ENCODE measurements at regions not wholly inside any gene's neighbourhood (a gene's known extent, or its start where the extent isn't known, plus 50 kb on each side); places are given as distances from the start of the nearest gene placed in this dataset.
A peak's percentile ranks its signal among the peaks of the same experiment; 100 is the strongest.

DNA sequence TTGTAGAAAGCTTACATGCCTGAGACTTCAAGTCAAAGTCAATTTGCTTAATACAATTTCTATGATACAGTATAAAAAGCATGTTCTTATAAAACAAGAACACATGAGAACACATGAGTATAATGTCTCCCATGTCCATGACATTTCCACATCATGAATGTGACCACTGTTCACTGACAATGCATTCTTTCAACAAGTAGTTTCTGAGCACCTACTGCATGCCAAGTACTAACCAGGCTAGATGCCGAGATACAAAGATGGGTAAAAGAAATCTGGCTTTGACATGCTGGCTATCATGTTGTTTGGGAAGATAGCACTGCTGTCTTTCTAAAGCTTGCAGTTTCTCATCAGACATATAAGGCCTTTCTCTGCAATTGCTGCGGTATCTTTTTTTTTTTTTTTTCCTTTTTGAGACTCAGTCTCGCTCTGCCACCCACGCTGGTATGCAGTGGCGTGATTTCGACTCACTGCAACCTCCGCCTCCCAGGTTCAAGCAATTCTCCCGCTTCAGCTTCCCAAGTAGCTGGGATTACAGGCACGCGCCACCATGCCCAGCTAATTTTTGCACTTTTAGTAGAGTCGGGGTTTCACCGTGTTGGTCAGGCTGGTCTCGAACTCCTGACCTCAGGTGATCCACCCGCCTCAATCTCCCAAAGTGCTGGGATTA lies 123.6 kb upstream of the DST start:
- FAIRE-seq, result no peak

DNA sequence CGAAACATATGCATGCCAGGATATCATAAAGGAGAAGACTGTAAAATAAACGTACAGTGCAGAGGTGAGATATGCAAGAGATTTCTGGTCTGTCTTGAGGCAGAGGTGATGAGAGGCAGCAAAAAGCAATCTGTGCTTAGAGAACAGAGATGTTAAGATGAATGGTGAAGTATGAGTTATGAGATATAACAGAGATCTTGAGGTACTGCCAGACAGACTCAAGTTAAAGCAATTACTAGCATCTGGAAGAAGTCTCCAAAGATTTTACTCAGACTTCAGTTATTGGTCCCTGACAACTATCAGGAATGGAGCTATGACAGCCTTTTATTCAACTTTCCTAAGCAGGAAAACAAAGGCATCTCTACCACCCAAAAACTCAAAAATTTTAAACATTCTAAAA lies 122.8 kb upstream of the DST start:
- no peak for FAIRE-seq

DNA sequence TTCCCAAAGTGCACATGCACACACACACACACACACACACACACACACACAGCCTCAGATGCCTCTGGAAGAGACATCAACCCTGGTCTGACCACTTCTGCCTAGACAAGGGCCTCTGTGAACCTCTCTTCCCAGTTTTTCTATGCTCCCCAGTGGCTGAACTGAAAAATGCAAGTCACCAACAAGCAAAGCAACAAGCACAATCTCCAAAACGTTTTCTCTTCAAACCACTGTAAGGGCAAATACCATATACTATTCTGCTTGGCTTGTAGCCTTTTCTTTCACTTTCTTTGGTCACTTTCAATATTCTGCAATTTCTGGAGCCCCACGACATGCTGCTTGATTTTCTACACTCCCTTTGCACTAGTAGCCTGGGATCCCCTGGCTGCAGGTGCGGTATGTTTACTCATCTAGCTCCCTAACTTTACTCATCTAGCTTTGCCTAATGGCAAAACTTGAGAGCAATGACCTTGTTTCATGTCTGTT lies 121.4 kb upstream of the DST start:
- FAIRE-seq, result no peak

DNA sequence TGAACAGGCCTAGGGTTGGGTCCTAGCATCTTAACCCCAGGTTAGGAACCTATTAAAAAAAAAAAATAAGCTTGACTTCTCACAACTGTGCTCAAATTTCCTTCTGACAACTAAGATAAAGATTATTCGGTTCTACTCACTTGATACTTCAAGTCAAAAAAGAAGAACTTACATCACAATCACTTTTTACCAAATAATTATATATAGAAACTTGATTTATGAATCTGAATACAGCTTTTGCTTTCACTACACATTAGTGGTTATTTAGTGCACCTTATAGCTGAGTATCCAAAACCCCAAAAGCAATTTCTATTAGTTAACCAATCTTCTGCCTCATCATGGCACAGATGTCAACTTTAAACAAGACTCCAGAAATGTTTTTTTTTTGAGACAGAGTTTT lies 119.0 kb upstream of the DST start:
- FAIRE-seq, result no peak

DNA sequence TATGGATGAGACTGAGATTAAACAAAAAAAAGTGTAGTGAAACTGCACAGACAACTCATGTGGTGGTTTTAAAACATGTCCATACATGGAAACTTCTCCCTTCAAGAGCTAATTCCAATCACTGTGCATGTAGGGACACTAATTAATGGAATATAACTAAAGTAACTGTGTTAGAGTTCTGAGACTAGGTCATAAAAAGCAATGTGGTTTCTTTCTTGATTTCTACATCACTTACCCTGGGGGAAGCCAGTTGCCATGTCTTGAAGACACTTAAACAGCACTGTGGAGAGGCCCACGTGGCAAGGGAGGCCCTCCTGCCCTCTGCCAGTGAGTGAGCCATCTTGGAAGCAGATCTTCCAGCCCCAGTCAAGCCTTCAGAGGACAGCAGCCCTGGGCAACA lies 118.2 kb upstream of the DST start:
- FAIRE-seq, result no peak

DNA sequence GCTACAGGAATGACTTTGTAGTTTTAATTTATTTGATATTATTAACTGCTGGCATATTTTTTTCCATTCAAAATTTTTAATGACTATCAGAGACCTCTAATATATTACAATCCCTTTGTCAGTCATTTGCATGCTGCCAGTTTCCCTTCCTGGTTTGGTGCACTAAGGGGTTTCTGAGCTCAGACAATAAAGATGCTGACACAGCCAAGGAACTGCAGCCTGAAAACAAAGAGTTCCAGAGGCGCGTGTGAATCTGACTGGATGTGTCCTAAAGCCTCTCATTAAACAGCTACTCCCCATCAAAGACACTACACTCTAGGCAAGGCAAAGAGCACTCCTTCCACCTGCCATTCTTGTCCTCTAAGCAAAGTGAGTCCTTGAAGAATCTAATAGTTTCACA lies 116.8 kb upstream of the DST start:
- no peak for FAIRE-seq

DNA sequence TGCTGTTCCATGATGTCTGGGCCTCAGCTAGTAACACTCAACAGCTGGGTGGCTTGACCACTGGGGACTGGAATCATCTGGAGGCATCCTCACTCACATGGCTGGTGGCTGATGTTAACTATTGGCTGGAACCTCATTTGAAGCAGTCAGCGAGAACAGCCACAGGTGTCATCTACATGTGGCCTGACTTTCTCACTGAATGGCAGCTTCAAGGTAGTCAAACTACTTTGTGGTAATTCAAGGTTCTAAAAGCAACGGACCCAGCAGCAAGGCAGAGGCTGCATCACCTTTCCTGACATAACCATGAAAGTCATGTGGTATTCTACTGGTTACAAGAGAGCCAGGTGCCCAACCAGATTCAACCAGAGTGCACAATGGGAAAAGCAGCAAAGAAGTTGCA lies 115.9 kb upstream of the DST start:
- no peak for FAIRE-seq

DNA sequence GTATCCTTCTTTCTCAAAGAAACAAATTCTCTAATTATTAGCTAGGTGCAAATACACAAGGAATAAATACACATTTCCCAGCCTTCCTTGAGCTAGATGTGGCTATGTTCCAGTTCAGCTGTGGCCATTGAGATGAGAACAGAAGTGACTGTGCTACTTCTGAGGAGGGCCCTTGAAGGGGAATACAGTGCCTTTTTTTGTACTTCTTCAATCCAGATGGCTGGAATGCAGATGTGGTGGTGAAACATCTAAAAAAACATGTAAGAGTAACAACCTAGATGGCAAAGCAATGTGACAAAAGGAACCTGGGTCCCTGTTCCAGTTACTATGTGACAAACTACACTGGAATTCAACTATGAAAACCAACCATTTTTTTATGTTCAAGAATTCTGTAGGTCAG lies 115.4 kb upstream of the DST start:
- no peak for FAIRE-seq

DNA sequence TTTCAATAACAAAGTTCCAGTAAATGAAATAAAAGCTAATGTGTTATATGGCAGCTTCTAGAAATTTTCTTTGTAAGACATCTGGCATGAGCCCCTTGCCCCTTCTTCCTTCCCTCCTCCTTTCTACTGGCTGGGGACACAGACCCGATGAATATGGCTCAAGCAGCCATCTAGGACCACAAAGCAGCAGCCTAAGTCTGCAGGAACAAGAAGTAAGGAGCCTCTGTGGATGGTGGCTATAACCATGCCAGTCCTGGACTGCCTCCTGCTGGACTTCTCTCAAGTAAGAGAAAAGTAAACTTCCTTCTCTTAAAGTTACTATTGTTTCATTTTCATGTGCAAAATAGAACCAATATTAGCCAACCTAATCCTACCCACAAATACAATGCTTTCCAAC lies 114.9 kb upstream of the DST start:
- no peak for FAIRE-seq

DNA sequence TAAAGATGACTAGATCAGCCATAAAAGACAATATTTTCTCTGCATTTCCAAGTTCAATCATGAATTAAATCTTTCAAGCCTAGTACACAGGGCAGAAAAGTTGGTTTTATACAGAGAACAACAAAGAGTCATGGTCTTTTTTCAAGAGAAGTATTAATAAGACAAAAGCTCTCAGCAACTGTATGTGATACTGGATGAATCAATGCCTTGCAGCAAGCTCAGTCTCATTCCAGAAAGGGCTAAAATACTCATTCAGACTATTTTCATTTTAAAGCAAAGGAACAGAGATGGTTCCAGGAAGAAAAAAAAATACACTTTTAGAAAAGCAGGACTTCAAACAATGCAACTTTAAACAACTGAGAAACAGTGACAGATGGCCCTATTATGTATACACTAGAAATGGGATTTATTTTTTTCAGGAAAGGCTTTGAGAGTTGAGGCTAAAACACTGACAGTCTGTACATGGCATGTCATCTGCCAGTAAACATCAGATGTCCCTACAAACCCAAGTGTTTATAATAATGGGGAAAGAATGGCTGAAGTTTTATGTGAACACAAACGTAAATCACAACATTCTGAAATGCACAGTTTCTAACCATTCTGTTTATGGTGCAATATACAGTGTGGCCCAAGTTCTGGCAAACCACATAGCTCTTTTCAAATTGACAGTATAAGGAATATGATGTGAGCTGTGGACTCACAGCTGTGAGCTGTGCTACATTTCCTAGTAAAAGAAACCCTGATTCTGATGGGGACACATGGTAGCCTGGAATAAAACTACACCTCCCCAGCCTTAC lies 114.3 kb upstream of the DST start:
- no peak for FAIRE-seq

DNA sequence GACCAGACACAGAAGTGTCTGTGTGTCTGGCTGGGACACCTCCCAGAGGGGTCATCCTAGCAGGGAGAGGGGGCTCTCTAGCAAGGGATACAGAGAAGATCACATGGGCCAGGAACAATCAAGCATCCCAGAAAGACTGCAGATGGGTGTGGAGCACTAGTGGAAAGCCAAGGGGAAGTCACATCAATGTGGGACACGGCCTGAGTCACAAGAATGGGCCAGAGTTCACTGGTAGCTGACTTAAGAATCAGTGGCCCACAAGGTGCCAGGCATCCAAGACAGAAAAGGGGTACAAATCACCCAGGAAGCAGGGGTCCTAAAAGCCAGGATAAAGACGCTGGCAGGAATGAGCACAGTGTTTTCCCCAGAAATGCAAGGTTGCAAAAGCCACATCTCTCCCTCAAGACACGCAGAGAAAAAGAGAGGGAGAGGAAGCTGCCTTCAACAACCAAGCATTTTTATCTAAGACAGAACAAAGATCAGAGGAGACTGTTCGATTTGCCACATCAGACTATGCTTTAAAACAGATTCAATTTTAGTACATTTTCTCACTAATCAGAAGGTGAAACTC lies 113.6 kb upstream of the DST start:
- FAIRE-seq, result no peak

DNA sequence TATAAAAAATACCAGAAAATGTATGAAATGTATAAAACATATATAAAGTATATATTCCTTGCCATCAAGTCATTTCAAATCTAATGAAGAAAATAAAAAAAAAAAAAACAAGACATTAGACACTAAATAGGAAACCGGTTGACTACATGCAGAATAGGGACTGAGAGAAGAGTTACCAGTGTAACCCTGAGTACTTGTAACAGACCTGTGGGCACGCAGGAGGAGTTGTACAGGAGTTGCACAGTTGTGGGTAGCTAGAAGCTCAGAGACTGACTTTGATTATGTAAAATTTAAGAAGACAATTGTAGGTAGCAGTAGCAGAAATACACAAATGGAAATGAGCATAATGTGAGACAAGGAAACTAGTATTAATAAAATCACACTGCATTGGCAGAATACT lies 112.4 kb upstream of the DST start:
- no peak for FAIRE-seq

DNA sequence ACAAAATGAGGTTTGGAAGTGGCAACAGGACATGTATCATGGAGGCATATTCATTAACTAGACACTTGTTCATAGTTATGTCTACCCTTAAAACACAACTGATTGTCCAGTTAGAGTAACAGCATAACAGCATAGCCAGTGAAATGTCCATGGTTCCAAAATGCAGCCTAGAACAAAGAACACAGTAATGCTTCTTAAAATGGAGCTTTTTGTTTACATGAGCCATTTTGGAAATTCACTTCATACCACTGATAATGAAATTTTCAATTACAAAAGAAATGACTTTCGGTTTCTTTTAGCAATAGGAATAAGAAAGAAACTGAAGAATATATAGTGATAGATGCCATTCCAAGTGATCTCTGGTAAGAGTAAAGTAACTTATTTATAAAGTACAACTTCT lies 111.1 kb upstream of the DST start:
- FAIRE-seq, result no peak

DNA sequence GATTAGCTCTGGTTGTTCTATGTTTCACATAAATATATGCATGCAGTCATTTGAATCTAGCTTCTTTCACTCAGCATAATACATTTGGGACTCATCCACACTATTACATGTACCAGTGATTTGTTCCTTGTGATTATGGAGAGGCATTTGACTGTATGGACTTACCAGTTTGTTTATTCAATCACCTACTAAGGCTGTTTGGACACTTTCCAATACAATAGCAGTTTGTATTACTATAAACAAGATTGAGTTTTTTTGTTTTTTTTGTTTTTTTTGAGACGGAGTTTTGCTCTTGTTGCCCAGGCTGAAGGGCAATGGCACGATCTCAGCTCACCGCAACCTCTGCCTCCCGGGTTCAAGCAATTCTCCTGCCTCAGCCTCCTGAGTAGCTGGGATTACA lies 109.8 kb upstream of the DST start:
- no peak for FAIRE-seq

DNA sequence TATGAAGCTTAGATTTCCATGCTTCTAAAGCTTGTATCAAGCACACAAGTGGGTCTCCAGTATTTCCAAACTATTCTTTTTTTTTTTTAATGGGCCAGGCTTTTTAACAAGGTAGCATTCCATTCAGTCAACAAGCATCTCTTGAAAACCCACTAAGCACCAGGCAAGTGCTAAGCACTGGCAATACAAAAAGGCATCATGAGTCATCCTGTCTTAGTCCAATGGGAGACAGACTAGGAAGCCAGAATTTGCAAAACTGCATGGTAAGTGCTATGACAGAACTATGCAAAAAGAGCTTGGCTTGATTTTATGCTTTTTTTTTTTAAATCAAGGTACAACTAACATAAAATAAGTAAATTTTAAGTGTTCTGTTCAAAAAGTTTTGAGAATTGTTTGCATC lies 109.3 kb upstream of the DST start:
- no peak for FAIRE-seq

DNA sequence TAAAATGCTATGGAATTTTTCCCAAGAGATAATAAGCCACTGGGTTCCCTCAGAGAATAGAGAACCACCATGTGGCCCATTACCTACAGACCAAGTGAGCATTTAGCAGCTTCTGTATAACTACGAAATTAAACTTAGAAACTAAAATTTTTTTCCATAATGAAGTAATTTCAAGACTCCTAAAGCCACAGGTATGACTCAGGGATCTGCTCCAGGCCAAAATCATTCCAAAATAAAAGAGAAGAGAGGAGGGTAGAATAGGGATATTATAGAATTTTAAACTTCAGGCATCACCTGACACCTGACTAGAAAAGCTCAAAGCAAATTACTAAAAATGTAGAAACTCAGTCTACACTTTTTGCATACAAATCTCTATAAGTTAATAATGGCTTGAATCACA lies 108.9 kb upstream of the DST start:
- FAIRE-seq, result no peak

DNA sequence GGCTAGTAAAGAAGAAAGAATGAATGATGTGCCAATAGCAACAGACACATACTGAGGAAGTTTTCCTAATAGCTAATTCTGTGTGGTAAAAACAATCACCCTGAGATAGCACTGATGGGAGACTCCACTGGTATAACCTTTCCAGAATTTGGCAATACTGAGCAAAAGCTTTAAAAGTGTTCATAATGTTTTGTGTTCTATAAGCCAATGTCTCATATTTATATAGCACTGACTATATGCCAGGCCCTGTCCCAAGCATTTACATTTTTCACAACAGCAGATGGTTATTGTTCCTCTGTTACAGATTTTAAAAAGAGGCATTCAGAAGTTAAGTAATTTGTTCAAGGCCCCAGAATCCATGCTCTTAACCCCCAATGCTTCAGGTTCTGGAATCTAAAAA lies 108.0 kb upstream of the DST start:
- no peak for FAIRE-seq

DNA sequence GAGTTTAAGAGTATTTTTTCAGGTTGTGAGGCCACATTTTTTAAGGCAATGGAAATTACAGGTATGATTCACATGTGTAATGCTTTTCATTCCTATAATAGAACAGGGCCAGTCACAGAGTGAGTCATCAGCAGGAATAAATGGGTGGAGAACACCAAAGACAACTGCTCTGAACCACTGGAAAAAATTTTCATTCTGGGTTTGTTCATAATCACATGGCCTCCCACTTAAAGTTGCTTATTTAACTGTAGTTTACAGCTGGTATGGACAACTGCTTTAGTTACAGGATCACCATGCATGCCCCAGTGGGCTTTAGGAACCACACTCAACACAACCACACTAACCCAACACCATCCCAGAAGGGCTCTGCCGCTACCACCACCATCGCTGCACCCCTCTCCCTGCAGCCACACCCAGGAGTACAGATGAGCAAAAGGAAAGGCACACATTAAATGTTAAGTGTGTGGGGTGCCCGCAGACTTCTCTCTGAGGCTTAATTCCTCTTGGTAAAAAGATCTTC lies 107.0 kb upstream of the DST start:
- no peak for FAIRE-seq

DNA sequence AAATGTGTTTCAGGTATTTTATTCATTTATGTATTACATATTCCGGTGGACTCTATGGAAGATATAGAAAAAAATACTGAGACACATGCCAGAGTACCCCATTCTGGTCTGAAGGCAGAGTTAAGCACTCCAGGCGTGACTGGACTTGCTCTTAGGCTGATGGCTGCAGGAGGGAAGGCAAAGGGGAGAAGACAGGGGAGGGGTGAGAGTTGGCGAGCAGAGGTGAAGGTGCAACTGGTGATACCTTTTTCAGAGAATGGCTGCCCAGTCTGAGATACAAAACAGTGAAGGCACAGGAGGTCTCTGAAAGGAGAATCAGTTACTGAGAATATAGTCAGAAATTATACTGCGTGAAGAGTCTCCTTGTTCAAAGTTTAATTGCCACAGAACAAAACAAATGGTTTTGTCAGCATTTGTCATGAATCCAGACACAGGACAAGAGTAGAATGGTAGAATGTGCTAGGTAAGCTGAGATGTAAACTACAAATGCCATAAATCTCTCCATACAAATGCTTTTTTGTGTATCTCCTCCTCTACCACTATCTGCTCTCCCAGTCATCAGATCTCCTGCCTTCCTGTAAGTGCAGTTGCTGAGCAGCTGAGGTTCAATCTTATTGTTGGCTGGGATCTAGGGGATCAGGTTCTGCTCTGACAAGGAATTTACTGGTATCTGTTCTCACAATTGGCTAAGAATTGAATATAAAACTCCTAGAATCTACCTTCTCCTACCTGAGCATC lies 104.2 kb upstream of the DST start:
- FAIRE-seq, result no peak

DNA sequence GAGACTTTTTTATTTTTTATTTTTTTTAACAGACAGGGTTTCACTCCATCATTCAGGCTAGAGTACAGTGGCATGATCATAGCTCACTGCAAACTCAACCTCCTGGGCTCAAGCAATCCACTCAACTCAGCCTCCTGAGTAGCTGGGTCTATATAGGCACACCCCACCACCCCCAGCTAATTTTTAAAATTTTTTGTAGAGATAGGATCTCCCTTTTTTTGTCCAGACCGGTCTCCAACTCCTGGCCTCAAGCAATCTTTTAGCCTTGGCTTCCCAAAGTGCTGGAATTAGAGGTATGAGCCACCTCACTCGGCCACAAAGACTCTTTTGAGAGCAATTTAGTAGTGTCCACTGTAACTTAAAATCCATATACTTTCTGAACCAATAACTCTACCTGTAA lies 103.3 kb upstream of the DST start:
- FAIRE-seq, result no peak

DNA sequence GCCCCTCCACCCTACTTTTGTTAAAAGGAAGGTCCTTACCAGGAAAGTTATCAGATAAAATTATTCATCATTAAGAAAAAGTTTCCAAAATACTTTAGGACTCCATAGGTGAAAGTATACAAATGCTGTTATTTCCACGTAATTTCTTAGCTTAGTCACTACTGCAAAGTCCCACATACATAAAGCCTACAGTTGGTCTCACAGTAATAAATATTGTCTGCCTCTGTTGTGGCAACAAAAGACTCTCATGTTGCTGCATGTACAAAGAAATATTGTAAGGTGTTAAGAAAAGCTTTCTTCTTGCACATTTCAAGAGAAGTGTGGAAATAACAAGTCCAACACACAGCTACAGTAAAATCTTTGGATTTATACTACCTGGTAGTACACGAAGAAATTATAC lies 102.4 kb upstream of the DST start:
- FAIRE-seq, result no peak

DNA sequence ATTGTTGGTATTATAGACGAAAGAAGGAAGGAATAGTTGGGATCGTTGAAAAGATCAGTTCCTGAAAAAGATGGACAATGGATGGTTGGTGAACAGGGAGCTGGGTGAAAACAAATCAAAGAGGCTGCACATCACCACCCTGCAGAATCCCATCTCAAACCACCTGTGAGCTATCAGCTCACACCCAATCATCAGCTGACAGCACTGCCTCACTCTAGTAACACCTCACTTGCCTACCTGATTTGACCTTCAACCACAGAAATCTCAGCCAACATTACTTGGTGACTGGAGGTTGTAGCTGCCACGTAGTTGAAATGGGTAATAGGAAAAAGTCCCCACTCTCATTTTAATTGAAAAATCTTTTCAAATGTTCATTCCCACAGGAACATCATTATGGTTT lies 101.8 kb upstream of the DST start:
- FAIRE-seq, result no peak

DNA sequence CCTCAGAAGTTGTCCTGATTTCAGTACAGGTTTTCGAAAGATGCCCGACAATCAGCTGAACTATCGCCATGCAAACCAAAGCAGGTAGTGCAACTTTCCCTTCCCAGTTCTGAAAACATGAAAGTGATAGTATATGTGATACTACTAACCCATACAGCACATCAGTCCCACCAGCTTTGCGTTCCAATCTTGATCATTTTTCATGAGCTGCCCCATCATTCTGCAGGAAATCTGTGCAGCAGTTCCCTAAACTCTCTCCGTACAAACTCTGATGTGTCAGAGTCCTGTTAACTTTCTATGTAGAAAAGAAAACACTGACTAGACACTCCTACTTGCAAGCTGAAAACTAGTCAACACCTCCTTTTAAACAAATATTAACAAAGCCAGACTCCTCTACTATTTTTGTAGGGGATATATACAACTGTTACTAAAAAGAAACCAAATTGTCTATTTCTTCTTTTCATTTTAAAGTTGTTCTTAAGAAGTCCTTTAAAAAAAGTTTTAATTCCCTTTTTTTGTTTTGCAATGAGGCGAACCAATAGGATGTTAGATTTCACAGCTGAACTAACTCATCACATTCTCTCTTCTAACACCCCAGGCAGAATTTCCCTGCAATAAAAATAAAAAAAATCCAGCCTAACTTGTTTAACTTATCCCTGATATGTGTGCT lies 99.6 kb upstream of the DST start:
- FAIRE-seq, result peak; percentile 50
